ENCODE measurements at regions not wholly inside any gene's neighbourhood (a gene's known extent, or its start where the extent isn't known, plus 50 kb on each side); places are given as distances from the start of the nearest gene placed in this dataset.
"Not testable (repeated sequence)": the region's sequence is repeated elsewhere in the genome, so short reads cannot be mapped to it uniquely, and the experiment has no call there.

DNA sequence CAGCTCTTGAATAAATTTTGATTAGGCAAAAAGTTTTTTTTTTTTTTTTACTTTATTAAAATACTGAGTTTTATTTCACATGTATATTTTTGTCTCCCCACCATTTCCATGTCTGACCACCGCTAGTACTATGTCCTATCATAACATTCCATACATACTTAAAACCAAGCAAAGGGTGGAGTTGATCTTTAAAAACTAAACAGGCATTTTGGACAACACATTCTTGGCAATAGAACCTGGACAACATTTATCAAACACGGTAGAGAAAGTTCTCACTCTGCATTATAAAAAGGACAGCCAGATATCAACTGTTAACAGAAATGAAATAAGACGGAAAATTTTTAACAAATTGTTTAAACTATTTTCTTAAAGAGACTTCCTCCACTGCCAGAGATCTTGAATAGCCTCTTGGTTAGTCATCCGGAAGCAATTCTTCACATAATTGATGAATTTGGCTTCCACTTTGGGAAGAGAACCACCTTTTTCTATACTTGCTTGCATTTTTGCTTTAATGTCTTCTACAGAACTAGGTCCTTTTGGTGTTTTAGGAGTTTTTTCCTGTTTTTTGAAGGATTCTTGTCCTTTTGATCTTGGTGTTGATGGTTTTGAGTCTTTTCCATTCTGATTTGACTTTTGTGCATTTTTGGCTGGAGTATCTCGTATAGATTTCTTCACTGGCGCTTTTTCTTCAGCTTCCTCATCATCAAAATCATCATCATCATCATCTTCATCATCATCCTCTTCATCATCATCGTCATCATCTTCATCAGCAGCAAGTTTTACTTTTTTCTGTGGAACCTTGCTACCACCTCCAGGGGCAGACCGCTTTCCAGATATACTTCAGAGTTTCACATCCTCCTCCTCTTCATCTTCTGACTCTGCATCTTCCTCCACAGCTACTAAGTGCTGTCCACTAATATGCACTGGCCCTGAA lies 58.7 kb downstream of the POU5F2 start:
- not testable (repeated sequence) for H3K27me3 Mint-ChIP-seq (ENCODE audit: insufficient read depth, low read depth); H3K27ac ChIP-seq; H3K36me3 ChIP-seq; H3K36me3 Mint-ChIP-seq; H3K27me3 ChIP-seq; H3K9me3 ChIP-seq (ENCODE audit: low read depth); H3K4me3 ChIP-seq; H2AFZ ChIP-seq (replicated peaks); H3K9ac ChIP-seq; H3F3A ChIP-seq (ENCODE audit: low read depth); H3K79me2 ChIP-seq (ENCODE audit: low read depth); H4K20me1 ChIP-seq (ENCODE audit: low read depth); H3K4me3 Mint-ChIP-seq; DNase-seq (ENCODE audit: low spot score); H3K4me1 ChIP-seq; H3K4me2 ChIP-seq
- H3K4me1 Mint-ChIP-seq = peaks cover 15% of the 10 kb centered on the region
- peaks cover 13% of the 10 kb centered on the region for H3K9me3 Mint-ChIP-seq
- H3K27ac Mint-ChIP-seq = peak overlapping the region; percentile 12

DNA sequence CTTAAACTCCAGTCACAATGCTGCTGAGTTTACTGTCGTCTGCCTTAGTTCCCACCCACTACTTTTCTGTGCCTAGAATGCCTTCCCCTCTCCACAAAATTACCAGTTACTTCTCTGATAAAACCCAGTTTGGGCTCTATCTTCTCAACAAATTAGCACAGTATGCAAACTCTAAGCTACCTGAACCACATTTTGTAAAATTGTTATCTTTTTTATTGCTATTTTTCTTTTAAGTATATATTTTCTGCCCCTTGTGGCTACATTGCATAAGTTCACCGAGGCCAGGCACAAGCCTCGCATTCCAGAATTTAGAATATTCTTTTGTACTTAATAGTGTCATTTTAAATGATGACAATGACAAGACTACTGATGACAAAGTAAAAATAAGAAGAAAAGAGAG lies 60.0 kb downstream of the POU5F2 start:
- no peak overlapping the region for H3K9ac ChIP-seq
- peak overlapping the region; percentile 60 for H2AFZ ChIP-seq (replicated peaks)
- peaks cover 5% of the 10 kb centered on the region for H3K27me3 Mint-ChIP-seq (ENCODE audit: insufficient read depth, low read depth)
- TF ChIP-seq, protein P1, sequence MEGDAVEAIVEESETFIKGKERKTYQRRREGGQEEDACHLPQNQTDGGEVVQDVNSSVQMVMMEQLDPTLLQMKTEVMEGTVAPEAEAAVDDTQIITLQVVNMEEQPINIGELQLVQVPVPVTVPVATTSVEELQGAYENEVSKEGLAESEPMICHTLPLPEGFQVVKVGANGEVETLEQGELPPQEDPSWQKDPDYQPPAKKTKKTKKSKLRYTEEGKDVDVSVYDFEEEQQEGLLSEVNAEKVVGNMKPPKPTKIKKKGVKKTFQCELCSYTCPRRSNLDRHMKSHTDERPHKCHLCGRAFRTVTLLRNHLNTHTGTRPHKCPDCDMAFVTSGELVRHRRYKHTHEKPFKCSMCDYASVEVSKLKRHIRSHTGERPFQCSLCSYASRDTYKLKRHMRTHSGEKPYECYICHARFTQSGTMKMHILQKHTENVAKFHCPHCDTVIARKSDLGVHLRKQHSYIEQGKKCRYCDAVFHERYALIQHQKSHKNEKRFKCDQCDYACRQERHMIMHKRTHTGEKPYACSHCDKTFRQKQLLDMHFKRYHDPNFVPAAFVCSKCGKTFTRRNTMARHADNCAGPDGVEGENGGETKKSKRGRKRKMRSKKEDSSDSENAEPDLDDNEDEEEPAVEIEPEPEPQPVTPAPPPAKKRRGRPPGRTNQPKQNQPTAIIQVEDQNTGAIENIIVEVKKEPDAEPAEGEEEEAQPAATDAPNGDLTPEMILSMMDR (IDR thresholded peaks at IDR 0.05) = peak; percentile 65
- no peak for TF ChIP-seq EZH2phosphoT487 (IDR thresholded peaks at IDR 0.05)
- no peak for TF ChIP-seq EZH2 (IDR thresholded peaks at IDR 0.05)
- DNase-seq (ENCODE audit: low spot score) = no peak
- H3K79me2 ChIP-seq (ENCODE audit: low read depth) = no peaks in the 10 kb centered on the region
- no peaks in the 10 kb centered on the region for H3K36me3 ChIP-seq
- H3K9me3 Mint-ChIP-seq = peaks cover 8% of the 10 kb centered on the region
- H3K4me2 ChIP-seq = no peak overlapping the region
- H3K27me3 ChIP-seq = no peaks in the 10 kb centered on the region
- H3K4me3 Mint-ChIP-seq = no peak overlapping the region
- H3K36me3 Mint-ChIP-seq = peaks cover 3% of the 10 kb centered on the region
- no peak overlapping the region for H3K4me3 ChIP-seq
- H3K27ac Mint-ChIP-seq = no peak overlapping the region
- no peaks in the 10 kb centered on the region for H3K9me3 ChIP-seq (ENCODE audit: low read depth)
- H3K4me1 Mint-ChIP-seq = peaks cover 28% of the 10 kb centered on the region
- peaks cover 18% of the 10 kb centered on the region for H3K4me1 ChIP-seq
- no peak overlapping the region for H3K27ac ChIP-seq
- no peaks in the 10 kb centered on the region for H4K20me1 ChIP-seq (ENCODE audit: low read depth)
- peaks cover 6% of the 10 kb centered on the region for H3F3A ChIP-seq (ENCODE audit: low read depth)

DNA sequence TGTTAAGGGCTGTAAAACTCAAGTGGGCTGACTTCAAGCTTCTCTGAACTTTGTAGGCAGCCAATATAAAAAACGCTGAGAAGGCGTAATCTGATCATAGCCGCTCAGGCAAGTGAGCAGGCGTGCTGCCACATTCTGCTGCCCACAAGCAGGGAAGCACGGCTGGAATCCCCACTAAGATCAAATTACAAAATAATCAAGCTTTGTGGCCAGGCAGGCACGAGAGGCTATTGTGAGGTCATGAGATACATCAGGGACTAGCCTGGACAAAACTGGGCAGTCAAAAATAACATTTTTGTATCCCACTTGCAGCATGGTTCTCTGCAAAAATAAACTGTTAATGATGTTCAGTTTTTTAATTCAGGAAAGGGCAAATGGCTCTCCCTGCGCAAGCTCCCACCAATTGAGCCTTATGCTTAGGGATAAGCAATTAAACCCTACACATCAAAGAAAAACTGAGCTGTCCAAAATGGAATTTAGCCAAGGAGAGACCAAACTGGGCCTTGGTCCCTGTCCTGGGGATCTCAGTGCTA lies 64.0 kb downstream of the POU5F2 start:
- TF ChIP-seq, protein P1 (IDR thresholded peaks at IDR 0.05) = no peak
- TF ChIP-seq EZH2phosphoT487 (IDR thresholded peaks at IDR 0.05) (no peak), EZH2 (IDR thresholded peaks at IDR 0.05) (no peak)
- peak overlapping the region; percentile 46 for H3K4me2 ChIP-seq
- no peak overlapping the region for H3K9ac ChIP-seq
- peak overlapping the region; percentile 3 for H2AFZ ChIP-seq (replicated peaks)
- peaks cover 5% of the 10 kb centered on the region for H3K27me3 Mint-ChIP-seq (ENCODE audit: insufficient read depth, low read depth)
- peaks cover under 1% of the 10 kb centered on the region for H3K9me3 Mint-ChIP-seq
- no peaks in the 10 kb centered on the region for H3K27me3 ChIP-seq
- peak; percentile 88 for DNase-seq (ENCODE audit: low spot score)
- H3K4me1 Mint-ChIP-seq = peaks cover 60% of the 10 kb centered on the region
- no peaks in the 10 kb centered on the region for H3K36me3 ChIP-seq
- H3F3A ChIP-seq (ENCODE audit: low read depth) = peaks cover 6% of the 10 kb centered on the region
- no peaks in the 10 kb centered on the region for H4K20me1 ChIP-seq (ENCODE audit: low read depth)
- peaks cover 32% of the 10 kb centered on the region for H3K4me1 ChIP-seq
- no peaks in the 10 kb centered on the region for H3K79me2 ChIP-seq (ENCODE audit: low read depth)
- no peaks in the 10 kb centered on the region for H3K9me3 ChIP-seq (ENCODE audit: low read depth)
- peak overlapping the region; percentile 97 for H3K27ac Mint-ChIP-seq
- peak overlapping the region; percentile 17 for H3K27ac ChIP-seq
- H3K4me3 Mint-ChIP-seq = peak overlapping the region; percentile 28
- no peaks in the 10 kb centered on the region for H3K36me3 Mint-ChIP-seq
- peak overlapping the region; percentile 10 for H3K4me3 ChIP-seq

DNA sequence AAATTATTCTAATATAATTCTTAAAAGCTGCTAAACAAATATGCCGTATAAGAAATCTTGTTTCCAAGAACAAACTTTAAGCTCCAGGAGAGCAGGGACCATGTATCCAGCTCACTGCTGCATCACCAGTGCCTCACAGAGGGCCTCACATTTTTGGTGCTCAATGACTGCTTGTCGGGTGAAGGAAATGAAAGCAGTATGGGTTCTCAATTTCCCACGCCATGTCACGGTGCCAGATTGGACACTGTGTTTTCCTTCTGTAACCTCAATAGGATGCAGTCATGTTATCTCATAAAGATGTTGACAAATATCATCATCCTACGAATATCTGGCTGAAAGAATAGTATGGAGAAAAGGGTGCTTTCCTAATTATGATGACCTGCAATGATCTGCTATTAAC lies 64.7 kb downstream of the POU5F2 start:
- H3K9me3 Mint-ChIP-seq = no peaks in the 10 kb centered on the region
- peak overlapping the region; percentile 97 for H3K27ac Mint-ChIP-seq

More for the DNA sequence above, 64.7 kb downstream of the POU5F2 start:
- H3K27me3 Mint-ChIP-seq (ENCODE audit: insufficient read depth, low read depth) = peaks cover 5% of the 10 kb centered on the region
- peak overlapping the region; percentile 28 for H3K4me3 Mint-ChIP-seq
- Histone ChIP-seq H3K4me1 (peaks cover 32% of the 10 kb centered on the region), H3K4me3 (peak overlapping the region; percentile 10), H4K20me1 (ENCODE audit: low read depth) (no peaks in the 10 kb centered on the region), H3K79me2 (ENCODE audit: low read depth) (no peaks in the 10 kb centered on the region), H3K9me3 (ENCODE audit: low read depth) (no peaks in the 10 kb centered on the region), H3K27me3 (no peaks in the 10 kb centered on the region), H3K36me3 (no peaks in the 10 kb centered on the region), H3F3A (ENCODE audit: low read depth) (peaks cover 6% of the 10 kb centered on the region), H3K4me2 (peak overlapping the region; percentile 46), H3K9ac (no peak overlapping the region), H2AFZ (replicated peaks) (no peak overlapping the region), H3K27ac (no peak overlapping the region)
- H3K36me3 Mint-ChIP-seq = no peaks in the 10 kb centered on the region
- peak; percentile 12 for DNase-seq (ENCODE audit: low spot score)
- peaks cover 60% of the 10 kb centered on the region for H3K4me1 Mint-ChIP-seq
- TF ChIP-seq EZH2phosphoT487 (IDR thresholded peaks at IDR 0.05) (no peak), EZH2 (IDR thresholded peaks at IDR 0.05) (no peak)
- TF ChIP-seq, protein P1 (IDR thresholded peaks at IDR 0.05) = no peak

All from neural progenitor cell (in vitro differentiated cells).